Cardiac muscle cell (in vitro differentiated cells and primary cell): ENCODE measurements at regions not wholly inside any gene's neighbourhood (a gene's known extent, or its start where the extent isn't known, plus 50 kb on each side); places are given as distances from the start of the nearest gene placed in this dataset.

Experiments used
- DNase-seq, 2 donors: peaks; one replicate each; pipeline versions ENCODE4 v3.0.0 to v3.0.0-alpha.2; 2010 to 2017; ENCODE audit warnings: low read depth in 1 of 2, low spot score in 1 of 2
- H3K27ac ChIP-seq: fragments of 200-600 bp; sonication (generic); 2 replicates; pipeline ENCODE4 v1.5.1; 2016
- H3K27me3 ChIP-seq: fragments of 200-600 bp; sonication (generic); 2 replicates; pipeline ENCODE4 v1.6.0; 2016; ENCODE audit warnings: control low read depth
- H3K36me3 ChIP-seq: fragments of 200-600 bp; sonication (generic); 2 replicates; pipeline ENCODE4 v1.5.1; 2016; ENCODE audit warnings: control low read depth
- H3K4me1 ChIP-seq: fragments of 200-600 bp; sonication (generic); 2 replicates; pipeline ENCODE4 v1.8.1; 2017; ENCODE audit warnings: low read depth, mild to moderate bottlenecking, mixed run types
- H3K4me3 ChIP-seq: fragments of 200-600 bp; sonication (generic); 2 replicates; pipeline ENCODE4 v1.5.1; 2016; ENCODE audit warnings: mild to moderate bottlenecking
- H3K9me3 ChIP-seq: fragments of 200-600 bp; sonication (generic); 2 replicates; pipeline ENCODE4 v1.5.1; 2017; ENCODE audit warnings: low read depth, mild to moderate bottlenecking, control low read depth
- CTCF ChIP-seq: IDR thresholded peaks from 2 replicates; pipeline ENCODE4 v1.5.1; 2012; ENCODE audit warnings: low read depth, mild to moderate bottlenecking, low read length

- Histone ChIP-seq H3K36me3 (no peaks in the 10 kb centered on the region), H3K4me3 (no peak overlapping the region), H3K27me3 (no peaks in the 10 kb centered on the region), H3K4me1 (no peaks in the 10 kb centered on the region), H3K9me3 (no peaks in the 10 kb centered on the region), H3K27ac (no peak overlapping the region)
- no peak for DNase-seq
- TF ChIP-seq CTCF, result no peak
Measured at GRCh38 chrY:12525206-12525605, 175.8 kb upstream of the USP9Y start.

GRCh38 chrY:12526362-12527063 is 174.5 kb upstream of the USP9Y start:
- no peak for DNase-seq
- no peak for TF ChIP-seq CTCF
- Histone ChIP-seq H3K9me3 (no peaks in the 10 kb centered on the region), H3K27me3 (no peaks in the 10 kb centered on the region), H3K4me3 (no peak overlapping the region), H3K4me1 (no peaks in the 10 kb centered on the region), H3K27ac (no peak overlapping the region), H3K36me3 (no peaks in the 10 kb centered on the region)

- Histone ChIP-seq H3K9me3 (no peaks in the 10 kb centered on the region), H3K4me1 (no peaks in the 10 kb centered on the region), H3K4me3 (no peak overlapping the region), H3K27me3 (no peaks in the 10 kb centered on the region), H3K36me3 (no peaks in the 10 kb centered on the region), H3K27ac (no peak overlapping the region)
- no peak for DNase-seq
- no peak for TF ChIP-seq CTCF
Measured at GRCh38 chrY:12537226-12537854, 163.7 kb upstream of the USP9Y start.

GRCh38 chrY:12546746-12547420 is 154.1 kb upstream of the USP9Y start:
- Histone ChIP-seq H3K27me3 (no peaks in the 10 kb centered on the region), H3K4me3 (no peak overlapping the region), H3K4me1 (no peaks in the 10 kb centered on the region), H3K9me3 (no peaks in the 10 kb centered on the region), H3K36me3 (no peaks in the 10 kb centered on the region), H3K27ac (no peak overlapping the region)
- TF ChIP-seq CTCF, result no peak
- DNase-seq, result no peak

- Histone ChIP-seq H3K9me3 (no peaks in the 10 kb centered on the region), H3K36me3 (no peaks in the 10 kb centered on the region), H3K4me3 (no peak overlapping the region), H3K4me1 (no peaks in the 10 kb centered on the region), H3K27me3 (no peaks in the 10 kb centered on the region), H3K27ac (no peak overlapping the region)
- peak in 1 of 2 donors; percentile 2 for DNase-seq
- TF ChIP-seq CTCF, result no peak
Measured at GRCh38 chrY:12552471-12553283, 148.4 kb upstream of the USP9Y start.
